OCI-LY1 (cell line): ENCODE measurements at regions not wholly inside any gene's neighbourhood (a gene's known extent, or its start where the extent isn't known, plus 50 kb on each side); places are given as distances from the start of the nearest gene placed in this dataset.

Source experiments
- EZH2 ChIP-seq: fragments of 200-600 bp; sonication (generic), shearing (Covaris generic); IDR thresholded peaks from 2 replicates; pipeline ENCODE4 v1.8.0; 2017; ENCODE audit warnings: borderline replicate concordance, mixed run types, mild to moderate bottlenecking, antibody characterized with exemption, low read length, moderate library complexity, mixed read lengths
- TF ChIP-seq, protein P1 (sequence below): fragments of 200-600 bp; sonication (generic), shearing (Covaris generic); IDR thresholded peaks from 2 replicates; pipeline ENCODE4 v1.5.1; 2017; ENCODE audit warnings: mild to moderate bottlenecking, antibody characterized with exemption, low read length, moderate library complexity, mixed read lengths

DNA sequence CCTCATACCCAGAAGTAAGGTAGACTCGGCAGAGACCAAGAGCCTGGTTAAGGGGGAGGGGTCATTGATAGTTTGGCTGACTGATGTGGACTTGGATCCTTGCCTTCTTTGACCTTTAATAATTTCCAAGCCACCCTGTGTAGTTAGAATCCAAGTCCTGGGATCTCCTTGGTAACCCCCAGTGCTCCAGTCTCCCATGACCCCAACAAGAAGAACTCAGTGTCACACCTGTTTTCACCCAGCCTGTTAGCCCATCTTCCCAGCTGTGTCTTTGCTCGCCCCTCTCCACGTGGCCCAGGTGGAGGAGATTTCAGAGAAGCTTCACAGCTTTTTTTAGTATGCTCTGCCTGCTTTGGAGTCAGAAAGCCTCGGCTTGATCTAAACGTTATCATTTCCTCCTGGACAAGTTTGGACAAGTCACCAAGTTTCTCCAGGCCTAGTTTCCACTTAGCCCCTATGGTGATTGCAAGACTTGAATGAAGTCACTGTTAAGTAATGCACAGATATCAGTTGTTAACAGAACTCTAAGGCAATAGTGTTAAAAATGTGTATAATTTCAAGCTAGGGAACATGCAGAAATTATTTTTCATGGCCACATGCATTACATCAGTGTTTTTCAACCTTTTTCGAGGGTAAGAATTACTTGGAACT is 170.0 kb downstream of the TMEM38B start:
- TF ChIP-seq, protein P1, sequence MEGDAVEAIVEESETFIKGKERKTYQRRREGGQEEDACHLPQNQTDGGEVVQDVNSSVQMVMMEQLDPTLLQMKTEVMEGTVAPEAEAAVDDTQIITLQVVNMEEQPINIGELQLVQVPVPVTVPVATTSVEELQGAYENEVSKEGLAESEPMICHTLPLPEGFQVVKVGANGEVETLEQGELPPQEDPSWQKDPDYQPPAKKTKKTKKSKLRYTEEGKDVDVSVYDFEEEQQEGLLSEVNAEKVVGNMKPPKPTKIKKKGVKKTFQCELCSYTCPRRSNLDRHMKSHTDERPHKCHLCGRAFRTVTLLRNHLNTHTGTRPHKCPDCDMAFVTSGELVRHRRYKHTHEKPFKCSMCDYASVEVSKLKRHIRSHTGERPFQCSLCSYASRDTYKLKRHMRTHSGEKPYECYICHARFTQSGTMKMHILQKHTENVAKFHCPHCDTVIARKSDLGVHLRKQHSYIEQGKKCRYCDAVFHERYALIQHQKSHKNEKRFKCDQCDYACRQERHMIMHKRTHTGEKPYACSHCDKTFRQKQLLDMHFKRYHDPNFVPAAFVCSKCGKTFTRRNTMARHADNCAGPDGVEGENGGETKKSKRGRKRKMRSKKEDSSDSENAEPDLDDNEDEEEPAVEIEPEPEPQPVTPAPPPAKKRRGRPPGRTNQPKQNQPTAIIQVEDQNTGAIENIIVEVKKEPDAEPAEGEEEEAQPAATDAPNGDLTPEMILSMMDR = no peak
- TF ChIP-seq EZH2 = no peak
